Heart left ventricle (tissue), 13 donors: ENCODE measurements at regions not wholly inside any gene's neighbourhood (a gene's known extent, or its start where the extent isn't known, plus 50 kb on each side); places are given as distances from the start of the nearest gene placed in this dataset.

ENCODE experiments used
- POLR2A ChIP-seq, 2 donors: fragments of 450-650 bp; IDR thresholded peaks; one replicate each; pipeline ENCODE4 v1.6.1; 2017; ENCODE audit warnings: antibody characterized with exemption in 2 of 2, mild to moderate bottlenecking in 2 of 2, moderate library complexity in 2 of 2
- TF ChIP-seq, protein P1 (sequence below), 12 donors: fragments of 200-600 bp; sonication (generic) in 4 of 12; IDR thresholded peaks; one replicate each; pipeline versions ENCODE4 v1.5.0 to v1.8.0; 2018 to 2022; ENCODE audit warnings: antibody characterized with exemption in 12 of 12, mild to moderate bottlenecking in 5 of 12
- donor health status: ischemic (EF 13 %, LVEDD 7.1; RV severe dilation, severe dysfunction).
- donor health status: DM: no; HTN: yes; CAD: no.
- donor health status: DM: no; HTN: no; CAD: no.
- donor health status: ischemic (EF 25% LVEDD 6.9; RV normal size, moderate dysfunction).
- donor health status: ischemic (EF 25% LVEDD 5.7; RV mildly dilated, moderate dysfunction).
- donor health status: ischemic (EF 35%, LVEDD 5.7; RV mildly dilated, moderate dysfunction).
- donor health status: nonischemic (EF 11% LVEDD 7.7; RV severe dilation, severe dysfunction).
- donor health status: DM: yes; HTN: yes; CAD: no.
- donor health status: PGD.
- donor health status: ischemic (EF 29% LVEDD 5.4; RV normal size, mild dysfunction).
- donor health status: nonischemic (EF 23%, LVEDD 6.1; RV moderate dilation, normal function).

DNA sequence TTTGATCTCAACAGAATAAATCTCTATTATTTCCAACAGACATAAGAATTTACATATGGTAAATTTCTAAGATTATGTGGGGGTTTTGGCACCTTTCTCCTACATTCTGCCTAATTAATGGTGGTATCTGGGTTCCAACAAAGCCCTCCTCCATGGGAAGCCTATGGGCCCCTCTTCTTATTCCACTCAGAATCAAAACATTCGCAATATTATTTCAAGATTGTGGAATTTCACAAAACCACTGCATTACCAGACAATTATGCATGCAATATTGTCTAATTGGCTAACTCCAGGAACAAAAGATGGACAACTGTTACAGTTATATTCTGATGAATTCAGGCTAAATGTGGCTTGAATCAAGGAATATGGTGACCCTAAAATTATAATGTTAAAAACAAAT lies 434.0 kb downstream of the NFIB start:
- TF ChIP-seq, protein P1, sequence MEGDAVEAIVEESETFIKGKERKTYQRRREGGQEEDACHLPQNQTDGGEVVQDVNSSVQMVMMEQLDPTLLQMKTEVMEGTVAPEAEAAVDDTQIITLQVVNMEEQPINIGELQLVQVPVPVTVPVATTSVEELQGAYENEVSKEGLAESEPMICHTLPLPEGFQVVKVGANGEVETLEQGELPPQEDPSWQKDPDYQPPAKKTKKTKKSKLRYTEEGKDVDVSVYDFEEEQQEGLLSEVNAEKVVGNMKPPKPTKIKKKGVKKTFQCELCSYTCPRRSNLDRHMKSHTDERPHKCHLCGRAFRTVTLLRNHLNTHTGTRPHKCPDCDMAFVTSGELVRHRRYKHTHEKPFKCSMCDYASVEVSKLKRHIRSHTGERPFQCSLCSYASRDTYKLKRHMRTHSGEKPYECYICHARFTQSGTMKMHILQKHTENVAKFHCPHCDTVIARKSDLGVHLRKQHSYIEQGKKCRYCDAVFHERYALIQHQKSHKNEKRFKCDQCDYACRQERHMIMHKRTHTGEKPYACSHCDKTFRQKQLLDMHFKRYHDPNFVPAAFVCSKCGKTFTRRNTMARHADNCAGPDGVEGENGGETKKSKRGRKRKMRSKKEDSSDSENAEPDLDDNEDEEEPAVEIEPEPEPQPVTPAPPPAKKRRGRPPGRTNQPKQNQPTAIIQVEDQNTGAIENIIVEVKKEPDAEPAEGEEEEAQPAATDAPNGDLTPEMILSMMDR (IDR thresholded peaks at IDR 0.05): no peak
- no peak for TF ChIP-seq POLR2A (IDR thresholded peaks at IDR 0.05)
